ENCODE measurements at regions not wholly inside any gene's neighbourhood (a gene's known extent, or its start where the extent isn't known, plus 50 kb on each side); places are given as distances from the start of the nearest gene placed in this dataset.

DNA sequence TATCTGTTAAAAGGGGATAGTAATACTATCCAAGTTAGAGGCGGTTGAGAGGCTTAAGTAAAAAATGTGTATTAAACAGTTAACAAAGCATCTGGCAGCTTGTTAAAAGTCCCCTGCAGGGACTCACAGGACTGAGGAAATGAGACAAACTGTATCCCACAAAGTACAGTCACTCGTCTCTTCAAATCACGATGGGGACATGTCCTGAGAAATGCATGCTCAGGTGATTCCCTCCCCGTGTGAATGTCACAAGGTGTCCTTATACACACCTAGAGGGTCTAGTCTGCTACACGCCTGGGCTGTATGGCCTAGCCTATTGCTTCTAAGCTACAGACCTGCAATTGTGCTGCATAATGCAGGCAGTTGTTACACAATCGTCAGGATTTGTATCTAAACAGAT is 237.0 kb downstream of the IRX2 start:
- TF ChIP-seq, protein P1, sequence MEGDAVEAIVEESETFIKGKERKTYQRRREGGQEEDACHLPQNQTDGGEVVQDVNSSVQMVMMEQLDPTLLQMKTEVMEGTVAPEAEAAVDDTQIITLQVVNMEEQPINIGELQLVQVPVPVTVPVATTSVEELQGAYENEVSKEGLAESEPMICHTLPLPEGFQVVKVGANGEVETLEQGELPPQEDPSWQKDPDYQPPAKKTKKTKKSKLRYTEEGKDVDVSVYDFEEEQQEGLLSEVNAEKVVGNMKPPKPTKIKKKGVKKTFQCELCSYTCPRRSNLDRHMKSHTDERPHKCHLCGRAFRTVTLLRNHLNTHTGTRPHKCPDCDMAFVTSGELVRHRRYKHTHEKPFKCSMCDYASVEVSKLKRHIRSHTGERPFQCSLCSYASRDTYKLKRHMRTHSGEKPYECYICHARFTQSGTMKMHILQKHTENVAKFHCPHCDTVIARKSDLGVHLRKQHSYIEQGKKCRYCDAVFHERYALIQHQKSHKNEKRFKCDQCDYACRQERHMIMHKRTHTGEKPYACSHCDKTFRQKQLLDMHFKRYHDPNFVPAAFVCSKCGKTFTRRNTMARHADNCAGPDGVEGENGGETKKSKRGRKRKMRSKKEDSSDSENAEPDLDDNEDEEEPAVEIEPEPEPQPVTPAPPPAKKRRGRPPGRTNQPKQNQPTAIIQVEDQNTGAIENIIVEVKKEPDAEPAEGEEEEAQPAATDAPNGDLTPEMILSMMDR (conservative IDR thresholded peaks at IDR 0.05; ENCODE audit: low read depth in 2 of 2), result no peak
- no peak for TF ChIP-seq EZH2 (IDR thresholded peaks at IDR 0.05; ENCODE audit: low read depth, unreplicated experiment)
- no peak for TF ChIP-seq JUNB (IDR thresholded peaks at IDR 0.05; ENCODE audit: unreplicated experiment)
- TF ChIP-seq, protein P2, sequence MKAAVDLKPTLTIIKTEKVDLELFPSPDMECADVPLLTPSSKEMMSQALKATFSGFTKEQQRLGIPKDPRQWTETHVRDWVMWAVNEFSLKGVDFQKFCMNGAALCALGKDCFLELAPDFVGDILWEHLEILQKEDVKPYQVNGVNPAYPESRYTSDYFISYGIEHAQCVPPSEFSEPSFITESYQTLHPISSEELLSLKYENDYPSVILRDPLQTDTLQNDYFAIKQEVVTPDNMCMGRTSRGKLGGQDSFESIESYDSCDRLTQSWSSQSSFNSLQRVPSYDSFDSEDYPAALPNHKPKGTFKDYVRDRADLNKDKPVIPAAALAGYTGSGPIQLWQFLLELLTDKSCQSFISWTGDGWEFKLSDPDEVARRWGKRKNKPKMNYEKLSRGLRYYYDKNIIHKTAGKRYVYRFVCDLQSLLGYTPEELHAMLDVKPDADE (IDR thresholded peaks at IDR 0.05), result no peak
- TF ChIP-seq, protein P3, sequence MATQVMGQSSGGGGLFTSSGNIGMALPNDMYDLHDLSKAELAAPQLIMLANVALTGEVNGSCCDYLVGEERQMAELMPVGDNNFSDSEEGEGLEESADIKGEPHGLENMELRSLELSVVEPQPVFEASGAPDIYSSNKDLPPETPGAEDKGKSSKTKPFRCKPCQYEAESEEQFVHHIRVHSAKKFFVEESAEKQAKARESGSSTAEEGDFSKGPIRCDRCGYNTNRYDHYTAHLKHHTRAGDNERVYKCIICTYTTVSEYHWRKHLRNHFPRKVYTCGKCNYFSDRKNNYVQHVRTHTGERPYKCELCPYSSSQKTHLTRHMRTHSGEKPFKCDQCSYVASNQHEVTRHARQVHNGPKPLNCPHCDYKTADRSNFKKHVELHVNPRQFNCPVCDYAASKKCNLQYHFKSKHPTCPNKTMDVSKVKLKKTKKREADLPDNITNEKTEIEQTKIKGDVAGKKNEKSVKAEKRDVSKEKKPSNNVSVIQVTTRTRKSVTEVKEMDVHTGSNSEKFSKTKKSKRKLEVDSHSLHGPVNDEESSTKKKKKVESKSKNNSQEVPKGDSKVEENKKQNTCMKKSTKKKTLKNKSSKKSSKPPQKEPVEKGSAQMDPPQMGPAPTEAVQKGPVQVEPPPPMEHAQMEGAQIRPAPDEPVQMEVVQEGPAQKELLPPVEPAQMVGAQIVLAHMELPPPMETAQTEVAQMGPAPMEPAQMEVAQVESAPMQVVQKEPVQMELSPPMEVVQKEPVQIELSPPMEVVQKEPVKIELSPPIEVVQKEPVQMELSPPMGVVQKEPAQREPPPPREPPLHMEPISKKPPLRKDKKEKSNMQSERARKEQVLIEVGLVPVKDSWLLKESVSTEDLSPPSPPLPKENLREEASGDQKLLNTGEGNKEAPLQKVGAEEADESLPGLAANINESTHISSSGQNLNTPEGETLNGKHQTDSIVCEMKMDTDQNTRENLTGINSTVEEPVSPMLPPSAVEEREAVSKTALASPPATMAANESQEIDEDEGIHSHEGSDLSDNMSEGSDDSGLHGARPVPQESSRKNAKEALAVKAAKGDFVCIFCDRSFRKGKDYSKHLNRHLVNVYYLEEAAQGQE (IDR thresholded peaks at IDR 0.05; ENCODE audit: unreplicated experiment), result no peak

Data from GM23338 (cell line).